Fibroblast of lung (primary cell): ENCODE measurements at regions not wholly inside any gene's neighbourhood (a gene's known extent, or its start where the extent isn't known, plus 50 kb on each side); places are given as distances from the start of the nearest gene placed in this dataset.

ENCODE experiments used
- EZH2 ChIP-seq: IDR thresholded peaks from 2 replicates; pipeline ENCODE4 v1.5.1; 2012; ENCODE audit warnings: low read length, control low read depth, mild to moderate bottlenecking; ENCODE audit errors: missing control alignments
- TF ChIP-seq, protein P1 (sequence below), 2 donors: IDR thresholded peaks in 1 of 2; conservative IDR thresholded peaks in 1 of 2; 1 replicate in 1 of 2; 2 replicates in 1 of 2; pipeline ENCODE4 v1.5.1; 2011 to 2012; ENCODE audit warnings: low read length in 2 of 2, control low read depth in 1 of 2, inconsistent platforms in 1 of 2, low read depth in 1 of 2, mild to moderate bottlenecking in 1 of 2

DNA sequence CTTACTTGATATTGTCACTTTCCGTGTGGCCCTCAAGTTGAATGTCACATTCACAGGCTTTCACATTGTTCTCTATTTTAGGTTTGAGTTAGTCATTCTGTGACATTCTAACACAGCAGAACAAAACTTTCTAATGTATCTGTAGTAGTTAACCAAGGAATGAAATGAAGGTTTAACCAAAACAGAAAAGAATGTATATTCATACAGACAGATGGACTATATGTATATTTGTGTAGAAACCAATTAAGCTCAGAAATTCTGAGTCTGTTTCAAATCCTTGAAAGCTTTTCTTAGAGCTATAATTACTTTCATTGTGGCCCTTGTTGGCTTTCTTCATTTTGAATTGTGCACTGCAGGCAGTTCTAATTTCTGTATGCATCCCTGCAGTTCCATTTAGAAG is 654.7 kb downstream of the LRRC70 start:
- no peak for TF ChIP-seq EZH2
- TF ChIP-seq, protein P1, sequence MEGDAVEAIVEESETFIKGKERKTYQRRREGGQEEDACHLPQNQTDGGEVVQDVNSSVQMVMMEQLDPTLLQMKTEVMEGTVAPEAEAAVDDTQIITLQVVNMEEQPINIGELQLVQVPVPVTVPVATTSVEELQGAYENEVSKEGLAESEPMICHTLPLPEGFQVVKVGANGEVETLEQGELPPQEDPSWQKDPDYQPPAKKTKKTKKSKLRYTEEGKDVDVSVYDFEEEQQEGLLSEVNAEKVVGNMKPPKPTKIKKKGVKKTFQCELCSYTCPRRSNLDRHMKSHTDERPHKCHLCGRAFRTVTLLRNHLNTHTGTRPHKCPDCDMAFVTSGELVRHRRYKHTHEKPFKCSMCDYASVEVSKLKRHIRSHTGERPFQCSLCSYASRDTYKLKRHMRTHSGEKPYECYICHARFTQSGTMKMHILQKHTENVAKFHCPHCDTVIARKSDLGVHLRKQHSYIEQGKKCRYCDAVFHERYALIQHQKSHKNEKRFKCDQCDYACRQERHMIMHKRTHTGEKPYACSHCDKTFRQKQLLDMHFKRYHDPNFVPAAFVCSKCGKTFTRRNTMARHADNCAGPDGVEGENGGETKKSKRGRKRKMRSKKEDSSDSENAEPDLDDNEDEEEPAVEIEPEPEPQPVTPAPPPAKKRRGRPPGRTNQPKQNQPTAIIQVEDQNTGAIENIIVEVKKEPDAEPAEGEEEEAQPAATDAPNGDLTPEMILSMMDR (conservative IDR thresholded peaks at IDR 0.05 in 1 of 2, IDR thresholded peaks at IDR 0.05 in 1 of 2; ENCODE audit: low read depth in 1 of 2, low read length in 2 of 2) = no peak
